Calu3 (cell line): ENCODE measurements at regions not wholly inside any gene's neighbourhood (a gene's known extent, or its start where the extent isn't known, plus 50 kb on each side); places are given as distances from the start of the nearest gene placed in this dataset.
A peak's percentile ranks its signal among the peaks of the same experiment; 100 is the strongest.

ENCODE experiments used
- BruUV-seq: library from RNA; stranded (reverse); fragments of 400-500 nt; replicated peaks from 2 replicates; lab custom pipeline; 2021; lab: Mats Ljungman, UMichigan
- CTCF ChIA-PET: fragments of 300-600 bp; sonication (Branson Sonifier 250); formaldehyde crosslinking; loops from one replicate; lab custom pipeline; 2022; ENCODE audit warnings: antibody characterized with exemption; lab: Charles Lee
- DNase-seq: peaks from one replicate; pipeline ENCODE4 v3.0.0; 2022
- H3K27ac Mint-ChIP-seq: one replicate; pipeline ENCODE4 v1.8.0; 2022; ENCODE audit warnings: mixed read lengths; ENCODE audit not compliant: unreplicated experiment
- H3K27me3 Mint-ChIP-seq: one replicate; pipeline ENCODE4 v1.8.0; 2022; ENCODE audit warnings: mixed read lengths; ENCODE audit not compliant: unreplicated experiment
- H3K36me3 Mint-ChIP-seq: one replicate; pipeline ENCODE4 v1.8.0; 2022; ENCODE audit warnings: mild to moderate bottlenecking, moderate library complexity, mixed read lengths; ENCODE audit not compliant: insufficient read depth, unreplicated experiment
- H3K4me1 Mint-ChIP-seq: one replicate; pipeline ENCODE4 v1.8.0; 2022; ENCODE audit warnings: mild to moderate bottlenecking, low read depth, mixed read lengths; ENCODE audit not compliant: unreplicated experiment
- H3K4me3 Mint-ChIP-seq: one replicate; pipeline ENCODE4 v1.8.0; 2022; ENCODE audit warnings: mild to moderate bottlenecking, low read depth, moderate library complexity, mixed read lengths; ENCODE audit not compliant: unreplicated experiment
- H3K9me3 Mint-ChIP-seq: one replicate; pipeline ENCODE4 v1.8.0; 2022; ENCODE audit warnings: low read depth, mixed read lengths; ENCODE audit not compliant: unreplicated experiment
- intact Hi-C: fragments of 100-400 bp; cut with micrococcal nuclease; formaldehyde crosslinking; loops from one replicate; pipeline ENCODE4 v1.10.0; 2022; ENCODE audit not compliant: unreplicated experiment
- TF ChIP-seq, protein P1 (sequence below): fragments of 200-600 bp; IDR thresholded peaks from one replicate; pipeline ENCODE4 v1.8.0; 2022; ENCODE audit warnings: antibody characterized with exemption; ENCODE audit not compliant: unreplicated experiment

DNA sequence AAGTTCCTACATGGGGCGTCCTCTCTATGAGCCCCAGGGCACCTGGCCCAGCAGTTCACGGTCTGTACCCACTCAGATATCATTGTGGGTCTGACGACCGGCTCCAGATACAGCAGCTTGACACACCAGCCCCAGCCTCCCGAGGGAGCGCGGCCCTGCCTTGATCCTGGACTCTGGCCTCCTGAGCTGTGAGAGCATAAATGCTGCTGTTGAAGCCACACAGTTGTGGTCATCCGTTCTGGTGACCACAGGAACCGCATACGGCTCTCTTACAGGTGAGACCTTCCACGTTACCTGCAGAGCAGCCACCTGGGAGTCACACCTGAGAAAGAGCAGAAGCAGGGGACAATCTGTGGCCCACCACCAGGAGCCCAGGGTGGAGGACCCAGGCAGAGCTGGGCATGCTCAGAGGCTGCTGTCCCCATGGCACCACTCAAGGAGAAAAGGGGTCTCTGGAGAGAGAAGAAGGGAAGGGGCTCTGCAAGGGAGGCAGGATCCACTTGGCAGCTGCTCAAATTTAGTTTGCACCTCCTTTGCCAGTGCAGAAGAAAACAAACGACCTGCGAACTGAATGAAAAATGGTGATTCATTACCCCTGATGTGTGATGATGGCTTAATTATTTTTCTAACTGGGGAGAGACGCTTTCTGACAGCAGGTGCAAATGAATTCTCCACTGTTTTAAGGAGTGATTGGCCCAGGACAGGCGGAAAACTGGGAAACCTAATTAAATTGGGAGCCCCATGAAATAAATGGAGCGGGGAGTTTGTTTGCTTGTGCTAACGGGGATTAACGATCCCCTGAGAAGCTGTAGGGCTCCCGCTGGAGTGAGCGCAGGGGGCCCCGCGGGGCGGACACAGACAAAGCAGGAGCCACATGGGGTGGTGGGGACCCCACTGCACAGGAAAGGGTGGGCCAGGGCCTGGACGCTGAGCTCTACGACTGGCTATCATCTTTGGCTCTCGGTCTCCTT lies 208.9 kb downstream of the RBFOX3 start:
- H3K27me3 Mint-ChIP-seq = peaks cover 25% of the 10 kb centered on the region
- peaks cover 9% of the 10 kb centered on the region for H3K4me1 Mint-ChIP-seq
- no peak for DNase-seq
- intact Hi-C loops = loop anchor here (5.0 kb wide), 1 partner anchor 305 kb away; no protein-coding TSS in a partner anchor
- H3K4me3 Mint-ChIP-seq = no peak overlapping the region
- TF ChIP-seq, protein P1, sequence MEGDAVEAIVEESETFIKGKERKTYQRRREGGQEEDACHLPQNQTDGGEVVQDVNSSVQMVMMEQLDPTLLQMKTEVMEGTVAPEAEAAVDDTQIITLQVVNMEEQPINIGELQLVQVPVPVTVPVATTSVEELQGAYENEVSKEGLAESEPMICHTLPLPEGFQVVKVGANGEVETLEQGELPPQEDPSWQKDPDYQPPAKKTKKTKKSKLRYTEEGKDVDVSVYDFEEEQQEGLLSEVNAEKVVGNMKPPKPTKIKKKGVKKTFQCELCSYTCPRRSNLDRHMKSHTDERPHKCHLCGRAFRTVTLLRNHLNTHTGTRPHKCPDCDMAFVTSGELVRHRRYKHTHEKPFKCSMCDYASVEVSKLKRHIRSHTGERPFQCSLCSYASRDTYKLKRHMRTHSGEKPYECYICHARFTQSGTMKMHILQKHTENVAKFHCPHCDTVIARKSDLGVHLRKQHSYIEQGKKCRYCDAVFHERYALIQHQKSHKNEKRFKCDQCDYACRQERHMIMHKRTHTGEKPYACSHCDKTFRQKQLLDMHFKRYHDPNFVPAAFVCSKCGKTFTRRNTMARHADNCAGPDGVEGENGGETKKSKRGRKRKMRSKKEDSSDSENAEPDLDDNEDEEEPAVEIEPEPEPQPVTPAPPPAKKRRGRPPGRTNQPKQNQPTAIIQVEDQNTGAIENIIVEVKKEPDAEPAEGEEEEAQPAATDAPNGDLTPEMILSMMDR = no peak
- H3K36me3 Mint-ChIP-seq = no peaks in the 10 kb centered on the region
- H3K9me3 Mint-ChIP-seq = no peaks in the 10 kb centered on the region
- BruUV-seq = no TSS peak
- CTCF ChIA-PET = interaction anchor here (0.6 to 1.5 kb wide), 5 partner anchors 10 to 356 kb away, joined by 3 to 5 read pairs (median 3); no protein-coding TSS in a partner anchor
- no peak overlapping the region for H3K27ac Mint-ChIP-seq

- TF ChIP-seq, protein P1 = peak; percentile 74
- intact Hi-C loops = loop anchor here (5.0 kb wide), 1 partner anchor 306 kb away; no protein-coding TSS in a partner anchor
- Mint-ChIP-seq H3K36me3 (no peaks in the 10 kb centered on the region), H3K27me3 (peaks cover 33% of the 10 kb centered on the region), H3K4me1 (peaks cover 9% of the 10 kb centered on the region), H3K4me3 (no peak overlapping the region), H3K9me3 (no peaks in the 10 kb centered on the region), H3K27ac (no peak overlapping the region)
- CTCF ChIA-PET = interaction anchor here (0.7 to 1.5 kb wide), 8 partner anchors 9 to 356 kb away, joined by 3 to 6 read pairs (median 4); no protein-coding TSS in a partner anchor
- peak; percentile 77 for DNase-seq
- BruUV-seq = no TSS peak
Measured at GRCh38 chr17:79400989-79401703, 209.7 kb downstream of the RBFOX3 start.

DNA sequence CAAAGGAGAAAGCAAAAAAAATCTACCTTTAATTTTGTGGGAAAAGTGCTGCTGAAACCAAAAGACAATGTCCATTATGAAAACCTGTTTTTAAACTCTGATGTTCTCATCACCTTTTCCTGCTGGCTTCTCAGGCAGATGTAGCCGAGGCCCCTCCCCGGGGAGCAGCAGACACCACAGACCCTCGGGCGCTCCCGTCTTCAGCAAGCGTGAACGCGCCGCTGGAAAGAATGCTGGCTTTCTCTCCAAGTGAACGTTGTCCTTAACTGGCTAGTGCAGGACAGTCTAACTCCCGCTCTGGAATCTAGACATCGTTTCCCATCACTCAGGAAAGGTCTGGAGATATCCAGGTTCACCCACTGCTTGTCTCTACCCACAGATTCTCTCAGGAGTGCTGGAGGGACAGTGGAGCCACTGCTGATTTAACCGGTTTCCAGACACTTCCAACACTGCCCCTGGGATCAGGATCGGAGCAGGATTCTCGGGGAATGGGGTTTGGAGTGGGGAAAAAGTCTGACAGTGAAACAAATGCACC lies 211.2 kb downstream of the RBFOX3 start:
- Mint-ChIP-seq H3K36me3 (no peaks in the 10 kb centered on the region), H3K27ac (no peak overlapping the region), H3K9me3 (no peaks in the 10 kb centered on the region), H3K4me3 (no peak overlapping the region), H3K4me1 (peaks cover 9% of the 10 kb centered on the region), H3K27me3 (peaks cover 46% of the 10 kb centered on the region)
- CTCF ChIA-PET = no interaction called here
- DNase-seq = no peak
- TF ChIP-seq, protein P1 = no peak
- no TSS peak for BruUV-seq
- intact Hi-C loops = loop anchor here (5.0 kb wide), 1 partner anchor 308 kb away; no protein-coding TSS in a partner anchor

GRCh38 chr17:79398441-79398840 lies 212.4 kb downstream of the RBFOX3 start:
- CTCF ChIA-PET = no interaction called here
- Mint-ChIP-seq H3K36me3 (no peaks in the 10 kb centered on the region), H3K4me3 (no peak overlapping the region), H3K27ac (no peak overlapping the region), H3K27me3 (peaks cover 58% of the 10 kb centered on the region), H3K9me3 (no peaks in the 10 kb centered on the region), H3K4me1 (peaks cover 9% of the 10 kb centered on the region)
- BruUV-seq = no TSS peak
- intact Hi-C loops = no loop called here
- DNase-seq = no peak
- TF ChIP-seq, protein P1 = no peak
